ENCODE measurements at regions not wholly inside any gene's neighbourhood (a gene's known extent, or its start where the extent isn't known, plus 50 kb on each side); places are given as distances from the start of the nearest gene placed in this dataset.
A peak's percentile ranks its signal among the peaks of the same experiment; 100 is the strongest.

- TF ChIP-seq PBX3 (IDR thresholded peaks at IDR 0.05) (no peak), FOSL2 (IDR thresholded peaks at IDR 0.05; ENCODE audit: borderline replicate concordance, low read depth) (no peak), EP300 (IDR thresholded peaks at IDR 0.05; ENCODE audit: borderline replicate concordance in 1 of 2, low read depth in 1 of 2, low read length in 1 of 2) (no peak), ZBTB33 (IDR thresholded peaks at IDR 0.05; ENCODE audit: borderline replicate concordance, low read depth) (no peak), TCF12 (IDR thresholded peaks at IDR 0.05) (no peak), RCOR1 (IDR thresholded peaks at IDR 0.05; ENCODE audit: low read length) (no peak)
Measured at GRCh38 chr11:70527046-70527395, 128.7 kb downstream of the CTTN start (continued).

GRCh38 chr11:70527429-70528045 is 129.2 kb downstream of the CTTN start:
- WGBS (ENCODE audit: low lambda C conversion rate), result 77% methylated on average over 3 of the region's 10 CpGs
- Histone ChIP-seq H3K9me2 (no peaks in the 10 kb centered on the region), H3K4me2 (no peak overlapping the region), H4K20me1 (ENCODE audit: insufficient read depth) (no peaks in the 10 kb centered on the region), H3K4me3 (ENCODE audit: low read depth in 2 of 2, low read length in 1 of 2) (no peak overlapping the region), H3K9ac (no peak overlapping the region), H2AFZ (ENCODE audit: low read depth) (no peak overlapping the region), H3K27me3 (ENCODE audit: insufficient read depth) (no peaks in the 10 kb centered on the region), H3K79me2 (ENCODE audit: insufficient read depth) (no peaks in the 10 kb centered on the region), H3F3A (replicated peaks; ENCODE audit: insufficient read depth) (no peaks in the 10 kb centered on the region), H3K9me3 (no peaks in the 10 kb centered on the region), H3K27ac (ENCODE audit: low read depth in 2 of 2, low read length in 1 of 2) (no peak overlapping the region), H3K4me1 (ENCODE audit: control insufficient read depth in 1 of 2, insufficient read depth in 2 of 2, low read depth in 1 of 2, low read length in 1 of 2) (peaks cover 0 to 56% of the 10 kb centered on the region in 2 experiments; a peak in 1 of 4 replicates), H3K36me3 (replicated peaks in 1 of 2; ENCODE audit: control insufficient read depth in 1 of 2, insufficient read depth in 2 of 2, low read length in 1 of 2) (no peaks in the 10 kb centered on the region)
- ChIA-PET POLR2A (interaction anchor here (0.6 kb wide), 1 partner anchor 749 kb away, joined by 3 read pairs; no protein-coding TSS in a partner anchor), CTCF (interaction anchor here (1.1 to 2.0 kb wide), 3 partner anchors 9 to 258 kb away, joined by 3 to 8 read pairs (median 4); no protein-coding TSS in a partner anchor)
- peak; percentile 27 for DNase-seq
- TF ChIP-seq USF1 (IDR thresholded peaks at IDR 0.05; ENCODE audit: borderline replicate concordance, low read depth), result no peak

- Histone ChIP-seq H3K4me1 (ENCODE audit: control insufficient read depth in 1 of 2, insufficient read depth in 2 of 2, low read depth in 1 of 2, low read length in 1 of 2) (peaks cover 0 to 51% of the 10 kb centered on the region in 2 experiments; a peak in 1 of 4 replicates), H3K4me3 (ENCODE audit: low read depth in 2 of 2, low read length in 1 of 2) (no peak overlapping the region), H3K27me3 (ENCODE audit: insufficient read depth) (no peaks in the 10 kb centered on the region), H4K20me1 (ENCODE audit: insufficient read depth) (no peaks in the 10 kb centered on the region), H3K9me3 (no peaks in the 10 kb centered on the region), H3K36me3 (replicated peaks in 1 of 2; ENCODE audit: control insufficient read depth in 1 of 2, insufficient read depth in 2 of 2, low read length in 1 of 2) (no peaks in the 10 kb centered on the region), H3K27ac (ENCODE audit: low read depth in 2 of 2, low read length in 1 of 2) (no peak overlapping the region), H2AFZ (ENCODE audit: low read depth) (no peak overlapping the region), H3F3A (replicated peaks; ENCODE audit: insufficient read depth) (no peaks in the 10 kb centered on the region), H3K79me2 (ENCODE audit: insufficient read depth) (no peaks in the 10 kb centered on the region), H3K4me2 (no peak overlapping the region), H3K9me2 (no peaks in the 10 kb centered on the region), H3K9ac (no peak overlapping the region)
- WGBS (ENCODE audit: low lambda C conversion rate), result 61% methylated on average over 23 of the region's 33 CpGs
- TF ChIP-seq FOXM1 (IDR thresholded peaks at IDR 0.05; ENCODE audit: low read depth) (no peak), TAF1 (IDR thresholded peaks at IDR 0.05; ENCODE audit: borderline replicate concordance, low read depth, low read length) (no peak)
- POLR2A ChIA-PET, result interaction anchor here (0.6 kb wide), 1 partner anchor 750 kb away, joined by 3 read pairs; no protein-coding TSS in a partner anchor
- CTCF ChIA-PET, result interaction anchor here (1.1 to 2.0 kb wide), 4 partner anchors 10 to 257 kb away, joined by 3 to 8 read pairs (median 5); no protein-coding TSS in a partner anchor
- peak; percentile 15 for DNase-seq
Measured at GRCh38 chr11:70528046-70528793, 129.9 kb downstream of the CTTN start.

Measured in SK-N-SH (cell line).